GM23338 (cell line): ENCODE measurements at regions not wholly inside any gene's neighbourhood (a gene's known extent, or its start where the extent isn't known, plus 50 kb on each side); places are given as distances from the start of the nearest gene placed in this dataset.

Experiments
- ATAC-seq: fragments of 200-7000 bp; cut with Tn5 transposase; 3 replicates; pipeline ENCODE4 v1.9.1; 2020
- DNase-seq: peaks from one replicate; pipeline ENCODE4 v3.0.0-alpha.2; 2015; ENCODE audit warnings: low spot score
- H2AFZ ChIP-seq: fragments of 200-600 bp; sonication (generic); 2 replicates; pipeline ENCODE4 v1.8.0; 2016; ENCODE audit warnings: antibody characterized with exemption, mild to moderate bottlenecking, moderate library complexity
- H3F3A ChIP-seq: fragments of 200-600 bp; sonication (generic); replicated peaks from 2 replicates; pipeline ENCODE4 v1.8.0; 2017; ENCODE audit warnings: antibody characterized with exemption, mixed run types, low read depth
- H3K27ac ChIP-seq: fragments of 200-600 bp; sonication (generic); 2 replicates; pipeline ENCODE4 v1.6.1; 2016; ENCODE audit warnings: low read depth
- H3K27me3 ChIP-seq: fragments of 200-600 bp; sonication (generic); 2 replicates; pipeline ENCODE4 v1.8.0; 2016; ENCODE audit warnings: mild to moderate bottlenecking, mixed run types, moderate library complexity; ENCODE audit not compliant: insufficient read depth
- H3K36me3 ChIP-seq: fragments of 200-600 bp; sonication (generic); 2 replicates; pipeline ENCODE4 v1.8.0; 2016; ENCODE audit warnings: mild to moderate bottlenecking; ENCODE audit not compliant: insufficient read depth
- H3K4me1 ChIP-seq: fragments of 200-600 bp; sonication (generic); 2 replicates; pipeline ENCODE4 v1.8.0; 2016; ENCODE audit warnings: mild to moderate bottlenecking, moderate library complexity; ENCODE audit not compliant: insufficient read depth
- H3K4me2 ChIP-seq: fragments of 200-600 bp; sonication (generic); 2 replicates; pipeline ENCODE4 v1.7.1; 2017; ENCODE audit warnings: mixed run types
- H3K4me3 ChIP-seq: fragments of 200-600 bp; sonication (generic); 2 replicates; pipeline ENCODE4 v1.6.1; 2016; ENCODE audit warnings: mixed run types
- H3K79me2 ChIP-seq: fragments of 200-600 bp; sonication (generic); replicated peaks from 2 replicates; pipeline ENCODE4 v1.8.0; 2017; ENCODE audit warnings: mild to moderate bottlenecking; ENCODE audit not compliant: insufficient read depth
- H3K9me2 ChIP-seq: fragments of 200-600 bp; sonication (generic); 2 replicates; pipeline ENCODE4 v1.8.0; 2017; ENCODE audit not compliant: insufficient read depth
- H4K20me1 ChIP-seq: fragments of 200-600 bp; sonication (generic); replicated peaks from 2 replicates; pipeline ENCODE4 v1.8.0; 2017; ENCODE audit warnings: mild to moderate bottlenecking; ENCODE audit not compliant: insufficient read depth
- H3K27ac Mint-ChIP-seq: 2 replicates; pipeline ENCODE4 v1.8.0; 2020; ENCODE audit warnings: inconsistent platforms, mild to moderate bottlenecking, moderate library complexity, mixed read lengths
- H3K27me3 Mint-ChIP-seq: 3 replicates; pipeline ENCODE4 v1.8.0; 2022; ENCODE audit warnings: low read depth, mild to moderate bottlenecking, moderate library complexity, mixed read lengths, inconsistent platforms; ENCODE audit not compliant: insufficient read depth, poor library complexity
- H3K36me3 Mint-ChIP-seq: 3 replicates; pipeline ENCODE4 v1.8.0; 2021; ENCODE audit warnings: low read depth, mild to moderate bottlenecking, inconsistent platforms, moderate library complexity, mixed read lengths
- H3K4me1 Mint-ChIP-seq: 3 replicates; pipeline ENCODE4 v1.8.0; 2020; ENCODE audit warnings: mild to moderate bottlenecking, inconsistent platforms, mixed read lengths
- H3K4me3 Mint-ChIP-seq: 3 replicates; pipeline ENCODE4 v1.8.0; 2021; ENCODE audit warnings: moderate library complexity, mild to moderate bottlenecking, inconsistent platforms, mixed read lengths
- H3K9me3 Mint-ChIP-seq: 3 replicates; pipeline ENCODE4 v1.8.0; 2020; ENCODE audit warnings: moderate library complexity, mild to moderate bottlenecking, inconsistent platforms, mixed read lengths
- CREB1 ChIP-seq: fragments of 250-450 bp; sonication (Bioruptor Pico); IDR thresholded peaks from 2 replicates; pipeline ENCODE4 v1.5.0; 2020; ENCODE audit warnings: low read depth, mild to moderate bottlenecking, moderate library complexity
- ETS1 ChIP-seq: IDR thresholded peaks from 2 replicates; pipeline ENCODE4 v1.6.1; 2016; ENCODE audit warnings: antibody characterized with exemption
- EZH2 ChIP-seq: fragments of 200-600 bp; sonication (generic); IDR thresholded peaks from one replicate; pipeline ENCODE4 v1.8.0; 2017; ENCODE audit warnings: antibody characterized with exemption, mild to moderate bottlenecking, low read depth; ENCODE audit not compliant: unreplicated experiment
- NANOG ChIP-seq: IDR thresholded peaks from 2 replicates; pipeline ENCODE4 v1.6.1; 2016; ENCODE audit warnings: antibody characterized with exemption, borderline replicate concordance
- TF ChIP-seq, protein P1 (sequence below): fragments of 250-450 bp; sonication (Bioruptor Pico); IDR thresholded peaks from 2 replicates; pipeline ENCODE4 v1.5.0; 2020; ENCODE audit warnings: mild to moderate bottlenecking, moderate library complexity

DNA sequence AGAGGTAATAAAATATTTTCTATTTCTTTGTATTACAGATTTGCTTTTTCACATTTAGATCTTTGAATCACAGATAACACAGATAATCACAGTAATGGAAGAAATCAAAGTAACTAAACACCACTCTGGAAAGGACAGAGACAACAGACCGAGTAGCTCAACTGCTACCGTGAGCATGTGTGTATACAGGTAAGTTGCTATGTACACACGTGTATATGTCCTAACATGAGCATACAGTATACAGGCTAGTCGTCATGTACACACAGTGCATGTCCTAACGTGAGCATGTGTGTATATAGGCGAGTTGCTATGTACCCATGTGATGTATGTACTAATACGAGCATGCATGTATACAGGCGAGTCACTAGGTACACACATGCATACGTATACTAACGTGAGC, 379.0 kb downstream of the THBS2 start:
- Mint-ChIP-seq H3K36me3 (no peaks in the 10 kb centered on the region), H3K9me3 (no peaks in the 10 kb centered on the region), H3K27me3 (peaks cover 6% of the 10 kb centered on the region), H3K27ac (no peak overlapping the region), H3K4me3 (no peak overlapping the region), H3K4me1 (peaks cover 12% of the 10 kb centered on the region)
- no peaks in the 10 kb centered on the region for H3K36me3 ChIP-seq
- H3K79me2 ChIP-seq: no peaks in the 10 kb centered on the region
- H3K4me2 ChIP-seq: no peak overlapping the region
- H3K4me1 ChIP-seq: no peaks in the 10 kb centered on the region
- TF ChIP-seq NANOG (no peak), ETS1 (no peak), CREB1 (CRISPR knock-in tag) (no peak), EZH2 (no peak)
- TF ChIP-seq, protein P1, sequence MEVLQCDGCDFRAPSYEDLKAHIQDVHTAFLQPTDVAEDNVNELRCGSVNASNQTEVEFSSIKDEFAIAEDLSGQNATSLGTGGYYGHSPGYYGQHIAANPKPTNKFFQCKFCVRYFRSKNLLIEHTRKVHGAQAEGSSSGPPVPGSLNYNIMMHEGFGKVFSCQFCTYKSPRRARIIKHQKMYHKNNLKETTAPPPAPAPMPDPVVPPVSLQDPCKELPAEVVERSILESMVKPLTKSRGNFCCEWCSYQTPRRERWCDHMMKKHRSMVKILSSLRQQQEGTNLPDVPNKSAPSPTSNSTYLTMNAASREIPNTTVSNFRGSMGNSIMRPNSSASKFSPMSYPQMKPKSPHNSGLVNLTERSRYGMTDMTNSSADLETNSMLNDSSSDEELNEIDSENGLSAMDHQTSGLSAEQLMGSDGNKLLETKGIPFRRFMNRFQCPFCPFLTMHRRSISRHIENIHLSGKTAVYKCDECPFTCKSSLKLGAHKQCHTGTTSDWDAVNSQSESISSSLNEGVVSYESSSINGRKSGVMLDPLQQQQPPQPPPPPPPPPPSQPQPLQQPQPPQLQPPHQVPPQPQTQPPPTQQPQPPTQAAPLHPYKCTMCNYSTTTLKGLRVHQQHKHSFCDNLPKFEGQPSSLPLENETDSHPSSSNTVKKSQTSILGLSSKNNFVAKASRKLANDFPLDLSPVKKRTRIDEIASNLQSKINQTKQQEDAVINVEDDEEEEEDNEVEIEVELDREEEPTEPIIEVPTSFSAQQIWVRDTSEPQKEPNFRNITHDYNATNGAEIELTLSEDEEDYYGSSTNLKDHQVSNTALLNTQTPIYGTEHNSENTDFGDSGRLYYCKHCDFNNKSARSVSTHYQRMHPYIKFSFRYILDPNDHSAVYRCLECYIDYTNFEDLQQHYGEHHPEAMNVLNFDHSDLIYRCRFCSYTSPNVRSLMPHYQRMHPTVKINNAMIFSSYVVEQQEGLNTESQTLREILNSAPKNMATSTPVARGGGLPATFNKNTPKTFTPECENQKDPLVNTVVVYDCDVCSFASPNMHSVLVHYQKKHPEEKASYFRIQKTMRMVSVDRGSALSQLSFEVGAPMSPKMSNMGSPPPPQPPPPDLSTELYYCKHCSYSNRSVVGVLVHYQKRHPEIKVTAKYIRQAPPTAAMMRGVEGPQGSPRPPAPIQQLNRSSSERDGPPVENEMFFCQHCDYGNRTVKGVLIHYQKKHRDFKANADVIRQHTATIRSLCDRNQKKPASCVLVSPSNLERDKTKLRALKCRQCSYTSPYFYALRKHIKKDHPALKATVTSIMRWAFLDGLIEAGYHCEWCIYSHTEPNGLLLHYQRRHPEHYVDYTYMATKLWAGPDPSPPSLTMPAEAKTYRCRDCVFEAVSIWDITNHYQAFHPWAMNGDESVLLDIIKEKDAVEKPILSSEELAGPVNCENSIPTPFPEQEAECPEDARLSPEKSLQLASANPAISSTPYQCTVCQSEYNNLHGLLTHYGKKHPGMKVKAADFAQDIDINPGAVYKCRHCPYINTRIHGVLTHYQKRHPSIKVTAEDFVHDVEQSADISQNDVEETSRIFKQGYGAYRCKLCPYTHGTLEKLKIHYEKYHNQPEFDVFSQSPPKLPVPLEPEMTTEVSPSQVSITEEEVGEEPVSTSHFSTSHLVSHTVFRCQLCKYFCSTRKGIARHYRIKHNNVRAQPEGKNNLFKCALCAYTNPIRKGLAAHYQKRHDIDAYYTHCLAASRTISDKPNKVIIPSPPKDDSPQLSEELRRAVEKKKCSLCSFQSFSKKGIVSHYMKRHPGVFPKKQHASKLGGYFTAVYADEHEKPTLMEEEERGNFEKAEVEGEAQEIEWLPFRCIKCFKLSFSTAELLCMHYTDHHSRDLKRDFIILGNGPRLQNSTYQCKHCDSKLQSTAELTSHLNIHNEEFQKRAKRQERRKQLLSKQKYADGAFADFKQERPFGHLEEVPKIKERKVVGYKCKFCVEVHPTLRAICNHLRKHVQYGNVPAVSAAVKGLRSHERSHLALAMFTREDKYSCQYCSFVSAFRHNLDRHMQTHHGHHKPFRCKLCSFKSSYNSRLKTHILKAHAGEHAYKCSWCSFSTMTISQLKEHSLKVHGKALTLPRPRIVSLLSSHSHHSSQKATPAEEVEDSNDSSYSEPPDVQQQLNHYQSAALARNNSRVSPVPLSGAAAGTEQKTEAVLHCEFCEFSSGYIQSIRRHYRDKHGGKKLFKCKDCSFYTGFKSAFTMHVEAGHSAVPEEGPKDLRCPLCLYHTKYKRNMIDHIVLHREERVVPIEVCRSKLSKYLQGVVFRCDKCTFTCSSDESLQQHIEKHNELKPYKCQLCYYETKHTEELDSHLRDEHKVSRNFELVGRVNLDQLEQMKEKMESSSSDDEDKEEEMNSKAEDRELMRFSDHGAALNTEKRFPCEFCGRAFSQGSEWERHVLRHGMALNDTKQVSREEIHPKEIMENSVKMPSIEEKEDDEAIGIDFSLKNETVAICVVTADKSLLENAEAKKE: no peak
- H3K27ac ChIP-seq: no peak overlapping the region
- H4K20me1 ChIP-seq: no peaks in the 10 kb centered on the region
- no peak for ATAC-seq
- no peak for DNase-seq
- no peak overlapping the region for H3K4me3 ChIP-seq
- H3F3A ChIP-seq: no peaks in the 10 kb centered on the region
- no peak overlapping the region for H2AFZ ChIP-seq
- H3K27me3 ChIP-seq: no peaks in the 10 kb centered on the region
- no peaks in the 10 kb centered on the region for H3K9me2 ChIP-seq
